Natural killer cell (primary cell): ENCODE measurements at regions not wholly inside any gene's neighbourhood (a gene's known extent, or its start where the extent isn't known, plus 50 kb on each side); places are given as distances from the start of the nearest gene placed in this dataset.

ENCODE experiments used
- ATAC-seq, 3 donors: fragments of 150-1000 bp in 2 of 3; fragments of 200-7000 bp in 1 of 3; cut with Tn5 transposase; 1 replicate in 1 of 3; 2 replicates in 2 of 3; pipeline ENCODE4 v1.10.0; 2021; ENCODE audit warnings: mild to moderate bottlenecking in 2 of 3, moderate library complexity in 2 of 3
- DNase-seq, 2 donors: peaks; one replicate each; pipeline versions ENCODE4 v3.0.0 to v3.0.0-alpha.2; 2013 to 2021; ENCODE audit warnings: mixed read lengths in 1 of 2
- H3K27ac ChIP-seq: one replicate; pipeline ENCODE4 v1.5.1; 2013; ENCODE audit warnings: mild to moderate bottlenecking, low read length
- H3K27me3 ChIP-seq: one replicate; pipeline ENCODE4 v1.6.1; 2013; ENCODE audit warnings: low read length; ENCODE audit not compliant: control insufficient read depth, insufficient read depth
- H3K36me3 ChIP-seq: one replicate; pipeline ENCODE4 v1.6.1; 2013; ENCODE audit warnings: low read length; ENCODE audit not compliant: control insufficient read depth, insufficient read depth
- H3K4me1 ChIP-seq: one replicate; pipeline ENCODE4 v1.6.1; 2013; ENCODE audit warnings: low read length; ENCODE audit not compliant: control insufficient read depth, insufficient read depth
- H3K4me3 ChIP-seq: one replicate; pipeline ENCODE4 v1.5.1; 2013; ENCODE audit warnings: low read length
- H3K9me3 ChIP-seq: one replicate; pipeline ENCODE4 v1.6.1; 2013; ENCODE audit warnings: low read length; ENCODE audit not compliant: control insufficient read depth, insufficient read depth
- H3K27ac Mint-ChIP-seq, 2 donors: one replicate each; pipeline ENCODE4 v1.8.0; 2022; ENCODE audit warnings: mild to moderate bottlenecking in 2 of 2, mixed read lengths in 2 of 2, moderate library complexity in 1 of 2
- H3K27me3 Mint-ChIP-seq, 2 donors: one replicate each; pipeline ENCODE4 v1.8.0; 2022; ENCODE audit warnings: low read depth in 2 of 2, mixed read lengths in 2 of 2
- H3K36me3 Mint-ChIP-seq: one replicate; pipeline ENCODE4 v1.8.0; 2022; ENCODE audit warnings: mixed read lengths
- H3K4me1 Mint-ChIP-seq, 2 donors: one replicate each; pipeline ENCODE4 v1.8.0; 2022; ENCODE audit warnings: mixed read lengths in 2 of 2
- H3K4me3 Mint-ChIP-seq: one replicate; pipeline ENCODE4 v1.8.0; 2022; ENCODE audit warnings: mild to moderate bottlenecking, moderate library complexity, mixed read lengths
- H3K9me3 Mint-ChIP-seq, 2 donors: one replicate each; pipeline ENCODE4 v1.8.0; 2022; ENCODE audit warnings: mixed read lengths in 2 of 2
- WGBS: methylation state at CpG from one replicate; pipeline ENCODE4 v1.1.7; 2013; ENCODE audit warnings: missing lambda C conversion rate; ENCODE audit not compliant: insufficient coverage; 5-methylcytosine and 5-hydroxymethylcytosine counted together
- intact Hi-C: fragments of 100-400 bp; cut with micrococcal nuclease; formaldehyde crosslinking; loops from one replicate; pipeline ENCODE4 v1.14.2; 2022
- TF ChIP-seq, protein P1 (sequence below): fragments of 200-600 bp; IDR thresholded peaks from one replicate; pipeline ENCODE4 v1.8.0; 2022; ENCODE audit warnings: antibody characterized with exemption

DNA sequence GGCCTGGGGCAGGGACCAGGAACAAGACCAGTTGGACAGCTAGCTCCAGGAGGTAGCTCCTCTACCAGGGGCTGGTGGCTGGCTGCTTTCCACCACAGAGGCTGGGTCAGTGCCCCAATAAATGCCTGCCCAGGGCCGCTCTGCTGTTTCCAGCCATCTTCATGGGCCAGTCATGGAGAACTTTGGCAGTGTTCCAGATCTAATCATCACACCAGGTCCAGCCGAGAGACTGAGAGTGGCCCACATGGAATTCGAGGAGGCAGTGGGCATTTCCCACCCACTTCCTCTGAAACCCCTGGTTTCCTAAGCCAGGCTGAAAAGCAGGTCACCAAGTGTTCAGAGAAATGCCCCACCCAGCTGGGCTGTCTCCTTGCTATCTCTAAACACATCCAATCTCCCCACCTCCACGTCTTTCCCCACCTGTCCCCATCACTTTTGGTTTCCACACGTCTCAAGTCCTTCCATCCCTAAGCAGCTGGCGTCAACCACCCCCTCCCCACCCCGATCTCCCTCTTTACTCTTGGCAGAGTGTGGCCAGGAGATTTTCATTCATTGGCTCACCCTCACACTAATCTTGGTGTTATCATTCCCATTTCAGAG is 190.0 kb upstream of the LINGO1 start:
- Mint-ChIP-seq H3K4me3 (no peak overlapping the region), H3K36me3 (no peaks in the 10 kb centered on the region), H3K27ac (no peak overlapping the region), H3K4me1 (no peaks in the 10 kb centered on the region), H3K27me3 (peaks cover 21 to 29% of the 10 kb centered on the region in 2 donors), H3K9me3 (no peaks in the 10 kb centered on the region)
- Histone ChIP-seq H3K27me3 (peaks cover 8% of the 10 kb centered on the region), H3K36me3 (no peaks in the 10 kb centered on the region), H3K27ac (no peak overlapping the region), H3K4me1 (no peaks in the 10 kb centered on the region), H3K9me3 (no peaks in the 10 kb centered on the region), H3K4me3 (no peak overlapping the region)
- TF ChIP-seq, protein P1, sequence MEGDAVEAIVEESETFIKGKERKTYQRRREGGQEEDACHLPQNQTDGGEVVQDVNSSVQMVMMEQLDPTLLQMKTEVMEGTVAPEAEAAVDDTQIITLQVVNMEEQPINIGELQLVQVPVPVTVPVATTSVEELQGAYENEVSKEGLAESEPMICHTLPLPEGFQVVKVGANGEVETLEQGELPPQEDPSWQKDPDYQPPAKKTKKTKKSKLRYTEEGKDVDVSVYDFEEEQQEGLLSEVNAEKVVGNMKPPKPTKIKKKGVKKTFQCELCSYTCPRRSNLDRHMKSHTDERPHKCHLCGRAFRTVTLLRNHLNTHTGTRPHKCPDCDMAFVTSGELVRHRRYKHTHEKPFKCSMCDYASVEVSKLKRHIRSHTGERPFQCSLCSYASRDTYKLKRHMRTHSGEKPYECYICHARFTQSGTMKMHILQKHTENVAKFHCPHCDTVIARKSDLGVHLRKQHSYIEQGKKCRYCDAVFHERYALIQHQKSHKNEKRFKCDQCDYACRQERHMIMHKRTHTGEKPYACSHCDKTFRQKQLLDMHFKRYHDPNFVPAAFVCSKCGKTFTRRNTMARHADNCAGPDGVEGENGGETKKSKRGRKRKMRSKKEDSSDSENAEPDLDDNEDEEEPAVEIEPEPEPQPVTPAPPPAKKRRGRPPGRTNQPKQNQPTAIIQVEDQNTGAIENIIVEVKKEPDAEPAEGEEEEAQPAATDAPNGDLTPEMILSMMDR, result no peak
- no peak for ATAC-seq
- no peak for DNase-seq
- 68% methylated on average over 7 of the region's 7 CpGs for WGBS
- intact Hi-C loops, result no loop called here

GRCh38 chr15:77821959-77822256 is 189.2 kb upstream of the LINGO1 start:
- H3K9me3 Mint-ChIP-seq, result no peaks in the 10 kb centered on the region
- intact Hi-C loops, result no loop called here
- WGBS, result 86% methylated on average over 2 of the region's 2 CpGs
- H3K36me3 Mint-ChIP-seq, result no peaks in the 10 kb centered on the region
- H3K9me3 ChIP-seq, result no peaks in the 10 kb centered on the region
- TF ChIP-seq, protein P1, result no peak
- no peaks in the 10 kb centered on the region for H3K4me1 ChIP-seq
- H3K27me3 ChIP-seq, result peaks cover 8% of the 10 kb centered on the region
- H3K27ac Mint-ChIP-seq, result no peak overlapping the region
- H3K4me3 ChIP-seq, result no peak overlapping the region
- ATAC-seq, result no peak
- no peak for DNase-seq
- H3K36me3 ChIP-seq, result no peaks in the 10 kb centered on the region
- no peak overlapping the region for H3K27ac ChIP-seq
- H3K27me3 Mint-ChIP-seq, result peaks cover 21 to 29% of the 10 kb centered on the region in 2 donors
- no peaks in the 10 kb centered on the region for H3K4me1 Mint-ChIP-seq
- no peak overlapping the region for H3K4me3 Mint-ChIP-seq

- Histone ChIP-seq H3K9me3 (no peaks in the 10 kb centered on the region), H3K27me3 (peaks cover 8% of the 10 kb centered on the region), H3K4me3 (no peak overlapping the region), H3K36me3 (no peaks in the 10 kb centered on the region), H3K4me1 (no peaks in the 10 kb centered on the region), H3K27ac (no peak overlapping the region)
- no peak overlapping the region for H3K4me3 Mint-ChIP-seq
- no peaks in the 10 kb centered on the region for H3K4me1 Mint-ChIP-seq
- ATAC-seq (peak in 1 of 3 donors; percentile 36), DNase-seq (peak in 1 of 2 donors; percentile 19)
- H3K27ac Mint-ChIP-seq, result no peak overlapping the region
- 47% methylated on average over 12 of the region's 12 CpGs for WGBS
- no peaks in the 10 kb centered on the region for H3K9me3 Mint-ChIP-seq
- H3K36me3 Mint-ChIP-seq, result no peaks in the 10 kb centered on the region
- intact Hi-C loops, result no loop called here
- H3K27me3 Mint-ChIP-seq, result peaks cover 21 to 34% of the 10 kb centered on the region in 2 donors
- TF ChIP-seq, protein P1, result no peak
Measured at GRCh38 chr15:77821188-77821958, 188.7 kb upstream of the LINGO1 start.
